ENCODE measurements at regions not wholly inside any gene's neighbourhood (a gene's known extent, or its start where the extent isn't known, plus 50 kb on each side); places are given as distances from the start of the nearest gene placed in this dataset.
"Not testable (repeated sequence)": the region's sequence is repeated elsewhere in the genome, so short reads cannot be mapped to it uniquely, and the experiment has no call there.

DNA sequence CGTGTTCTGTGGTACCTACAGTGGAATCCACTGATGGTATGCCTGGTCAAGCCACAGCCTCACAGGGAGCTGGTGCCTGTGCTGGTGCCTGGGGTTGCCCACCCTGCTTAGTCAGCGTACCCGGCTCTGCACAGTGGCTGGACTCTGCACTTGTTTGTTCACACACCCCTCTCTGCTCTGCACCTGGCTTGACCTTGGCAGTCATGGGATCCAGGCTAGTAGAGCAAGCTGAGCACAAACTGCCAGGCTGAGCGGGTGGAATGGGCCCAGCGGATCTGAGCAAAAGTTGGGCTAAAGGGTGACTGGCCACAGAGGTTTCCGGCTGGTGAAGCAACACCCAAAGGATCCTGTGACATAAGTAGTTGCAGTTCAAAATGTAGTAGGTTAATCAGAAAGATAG, 163.5 kb downstream of the CDH19 start:
- CTCF ChIA-PET = no interaction called here
- POLR2A ChIA-PET = no interaction called here

DNA sequence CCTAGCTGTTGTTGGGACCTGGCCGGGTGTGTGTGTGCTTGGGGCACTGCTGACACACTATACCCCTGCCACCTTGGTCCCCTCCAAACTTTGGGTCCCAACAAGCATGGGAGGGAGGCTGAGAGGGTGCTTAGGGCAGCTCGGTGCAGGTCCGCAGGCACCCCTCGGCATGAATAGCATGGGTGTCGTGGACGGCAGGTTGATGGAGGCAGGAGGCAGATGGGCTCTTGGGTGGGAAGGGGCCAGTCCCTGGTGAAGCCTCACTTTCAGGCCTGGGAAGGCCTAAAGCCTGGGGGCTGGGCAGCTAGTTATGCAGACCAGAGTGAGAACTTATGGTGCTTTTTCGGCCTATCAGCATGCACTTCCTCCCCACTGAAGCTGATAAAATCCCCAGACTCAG, 164.2 kb downstream of the CDH19 start:
- ChIA-PET CTCF (no interaction called here), POLR2A (no interaction called here)

DNA sequence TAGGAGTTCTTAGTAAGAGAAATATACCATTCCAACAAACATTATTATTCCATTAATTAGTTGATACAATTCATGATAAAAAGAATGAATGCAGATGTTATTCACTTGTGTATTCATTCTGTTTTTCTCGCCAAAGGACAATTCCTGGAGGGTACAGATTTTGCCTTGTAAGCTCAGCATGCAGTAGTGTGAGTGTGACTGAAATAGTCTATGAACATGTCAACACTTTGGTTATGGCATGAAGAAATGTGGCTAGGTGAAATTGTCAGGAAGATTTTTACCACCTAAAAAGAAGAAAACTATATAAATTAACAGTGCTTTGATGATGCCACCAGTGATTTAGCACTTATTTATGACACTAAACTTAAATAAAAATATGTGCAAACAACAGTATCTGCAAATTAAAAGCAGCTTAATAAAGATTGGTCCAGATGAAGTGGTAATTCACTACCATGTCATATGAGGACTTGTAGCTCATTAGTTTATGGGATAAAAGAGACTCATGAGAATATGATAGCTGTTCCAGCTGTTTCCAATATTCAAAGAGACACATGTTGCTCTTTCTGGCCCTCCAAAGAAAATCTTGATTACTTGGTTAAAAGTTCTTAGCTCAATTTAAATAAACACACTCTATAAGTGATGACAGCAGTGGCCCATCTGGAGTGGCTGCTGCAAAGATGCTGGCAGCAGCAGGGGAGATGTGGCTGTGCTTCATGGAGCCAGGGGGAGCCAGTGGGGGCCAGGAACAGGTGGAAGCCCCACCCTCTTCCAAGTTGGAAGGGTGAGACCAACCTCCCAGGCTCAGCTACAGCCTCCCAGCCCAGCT, 165.0 kb downstream of the CDH19 start:
- POLR2A ChIA-PET = no interaction called here
- CTCF ChIA-PET = no interaction called here

DNA sequence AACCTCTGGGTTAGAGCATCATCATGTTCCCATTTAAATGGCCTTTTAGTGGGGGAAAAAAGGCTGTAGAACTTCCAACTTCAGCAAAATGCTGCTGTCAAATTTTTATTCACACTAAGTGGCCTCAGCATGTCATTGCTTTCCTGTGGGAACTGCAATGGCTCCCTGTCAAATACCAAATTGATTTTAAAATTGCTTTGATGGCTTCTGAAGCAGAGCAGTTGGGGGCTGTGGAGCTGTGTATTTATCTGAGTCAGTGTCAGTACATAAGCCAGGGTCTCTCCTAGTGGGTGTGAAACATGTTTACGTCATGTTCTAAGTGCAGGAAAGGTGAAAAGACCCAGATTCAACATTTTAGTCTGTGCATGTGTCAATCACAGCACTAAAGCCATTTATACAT, 171.3 kb downstream of the CDH19 start:
- POLR2A ChIA-PET = no interaction called here
- CTCF ChIA-PET = no interaction called here

DNA sequence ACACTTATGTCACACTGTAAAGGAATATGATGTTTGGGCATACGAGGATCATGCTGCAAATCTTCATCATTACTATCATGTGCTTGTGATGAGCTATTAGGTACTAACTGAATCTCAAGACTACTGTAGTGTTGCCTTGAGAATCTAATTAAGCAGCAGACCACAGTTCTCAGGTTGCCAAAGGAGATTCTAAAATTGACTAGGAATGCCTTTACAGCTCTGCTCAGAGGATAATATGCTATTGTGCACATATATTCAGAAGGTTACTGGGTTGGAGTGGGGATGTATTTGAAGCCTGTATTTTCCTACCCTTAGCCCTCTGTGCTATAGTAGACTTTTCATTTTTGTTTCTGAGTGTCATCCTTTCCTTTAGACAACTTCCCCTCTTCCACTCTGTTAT, 175.1 kb downstream of the CDH19 start:
- POLR2A ChIA-PET = no interaction called here
- CTCF ChIA-PET = no interaction called here

DNA sequence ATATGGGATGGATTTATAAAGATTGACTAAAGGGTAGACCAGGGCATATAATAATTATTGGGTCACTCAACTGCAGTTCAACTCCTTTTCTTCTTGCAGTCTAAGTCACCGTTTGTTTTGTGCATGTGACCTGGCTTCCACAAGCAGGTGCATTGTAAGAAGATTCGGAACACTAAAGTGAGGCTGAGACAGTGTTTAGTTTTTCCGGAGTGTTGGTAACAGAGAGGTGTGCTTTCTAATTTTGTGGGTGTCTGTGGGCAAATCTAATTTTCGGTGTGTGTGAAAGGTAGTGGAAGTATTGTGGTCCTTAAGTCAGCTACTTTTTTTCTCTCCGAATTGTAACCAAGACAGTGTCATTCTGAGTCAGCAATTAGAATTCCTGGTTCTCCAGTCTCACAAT, 184.5 kb downstream of the CDH19 start:
- ChIA-PET CTCF (no interaction called here), POLR2A (no interaction called here)

DNA sequence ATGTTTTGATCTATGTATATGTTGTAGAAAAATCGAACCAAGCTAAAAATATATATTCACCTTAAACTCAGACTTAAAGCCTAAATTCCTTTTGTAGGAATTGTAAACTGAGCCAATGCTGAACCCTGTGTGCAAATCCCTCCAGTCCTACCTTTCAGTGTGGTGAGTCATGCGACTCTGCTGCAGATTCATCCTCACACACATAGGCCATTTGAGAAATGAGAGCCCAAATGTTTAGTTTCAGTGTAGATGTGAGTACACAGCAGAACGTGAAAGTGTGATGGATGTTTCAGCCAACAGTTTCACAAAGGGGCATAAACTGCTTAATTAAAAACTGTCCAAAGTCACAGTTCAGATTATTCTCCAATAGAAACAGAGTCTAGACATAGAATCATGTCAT, 193.2 kb downstream of the CDH19 start:
- ChIA-PET CTCF (no interaction called here), POLR2A (no interaction called here)

DNA sequence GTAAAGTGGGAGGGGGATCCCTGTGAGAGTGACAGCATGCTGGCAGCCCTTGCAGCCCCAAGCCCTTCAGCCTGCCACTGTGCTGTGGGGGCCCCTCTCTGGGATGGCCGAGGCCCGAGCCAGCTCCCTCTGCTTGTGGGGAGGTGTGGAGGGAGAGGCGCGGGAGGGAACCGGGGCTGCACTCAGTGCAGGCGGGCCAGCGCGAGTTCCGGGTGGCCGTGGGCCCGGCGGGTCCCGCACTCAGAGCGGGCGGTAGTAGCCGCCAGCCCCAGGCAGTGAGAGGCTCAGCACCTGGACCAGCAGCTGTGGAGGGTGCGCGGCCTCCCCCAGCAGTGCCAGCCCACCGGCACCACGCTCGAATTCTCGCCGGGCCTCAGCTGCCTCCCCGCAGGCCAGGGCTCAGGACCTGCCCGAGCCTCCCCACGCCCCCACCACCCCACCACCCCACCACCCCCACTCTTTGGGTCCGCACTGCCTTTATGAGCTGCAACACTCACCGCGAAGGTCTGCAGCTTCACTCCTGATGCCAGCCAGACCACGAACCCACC, 208.1 kb downstream of the CDH19 start:
- ChIA-PET CTCF (no interaction called here), POLR2A (no interaction called here)

DNA sequence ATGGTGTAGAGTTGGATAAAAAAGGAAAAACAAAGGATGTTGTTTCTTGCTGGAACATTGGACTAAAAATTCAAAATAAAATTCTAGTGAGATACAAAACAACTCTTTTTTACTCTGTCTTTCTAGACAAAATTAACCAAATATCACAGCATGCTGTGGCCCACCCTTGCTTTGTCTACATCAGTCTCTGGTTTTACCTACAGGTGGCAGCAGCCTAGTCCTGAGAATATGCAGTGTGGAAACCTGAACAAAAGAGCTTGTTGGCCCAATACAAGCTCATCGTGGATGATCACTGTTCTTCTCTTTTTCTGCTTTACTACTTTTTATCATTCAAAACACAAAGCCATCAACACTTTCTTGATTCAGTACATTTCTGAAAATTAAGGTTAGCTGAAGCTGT, 210.4 kb downstream of the CDH19 start:
- CTCF ChIA-PET = no interaction called here
- POLR2A ChIA-PET = no interaction called here

DNA sequence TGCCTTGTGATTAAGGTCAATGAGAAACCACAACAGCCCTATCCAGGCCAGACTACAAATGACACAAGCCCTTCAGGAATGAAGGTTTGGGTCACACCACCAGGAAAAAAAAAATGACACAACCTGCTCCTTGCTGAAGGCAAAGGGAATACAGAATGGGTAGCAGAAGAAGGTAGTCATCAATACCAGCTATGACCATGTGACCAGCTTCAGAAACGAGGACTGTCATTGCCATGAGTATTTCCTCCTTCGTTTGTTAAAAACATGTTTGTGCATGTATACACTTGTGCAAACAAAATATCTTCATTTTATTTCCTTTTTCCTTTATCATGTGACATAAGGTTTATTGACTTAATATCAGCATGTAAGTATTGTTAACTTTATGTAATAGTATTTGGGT, 226.6 kb downstream of the CDH19 start:
- POLR2A ChIA-PET = no interaction called here

DNA sequence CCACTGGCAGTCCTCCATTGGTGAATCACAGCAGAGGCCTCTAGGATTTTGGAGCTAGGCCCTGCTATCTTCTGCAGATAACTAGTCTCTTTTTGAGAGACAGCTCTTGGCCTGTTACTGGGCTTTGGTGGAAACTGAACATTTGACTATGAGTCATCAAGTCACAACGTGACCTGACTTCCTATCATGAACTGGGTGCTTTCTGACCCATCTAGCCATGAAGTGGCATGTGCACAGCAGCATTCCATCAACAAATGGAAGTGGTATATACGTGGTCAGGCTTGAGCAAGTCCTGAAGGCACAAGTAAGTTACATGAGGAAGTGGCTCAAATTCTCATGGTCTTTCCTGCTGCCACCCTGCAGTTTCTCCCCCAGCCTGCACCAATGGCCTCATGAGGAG, 228.5 kb downstream of the CDH19 start:
- POLR2A ChIA-PET, CTCF ChIA-PET: not testable (repeated sequence)

More for the DNA sequence above, 226.6 kb downstream of the CDH19 start:
- CTCF ChIA-PET = no interaction called here

DNA sequence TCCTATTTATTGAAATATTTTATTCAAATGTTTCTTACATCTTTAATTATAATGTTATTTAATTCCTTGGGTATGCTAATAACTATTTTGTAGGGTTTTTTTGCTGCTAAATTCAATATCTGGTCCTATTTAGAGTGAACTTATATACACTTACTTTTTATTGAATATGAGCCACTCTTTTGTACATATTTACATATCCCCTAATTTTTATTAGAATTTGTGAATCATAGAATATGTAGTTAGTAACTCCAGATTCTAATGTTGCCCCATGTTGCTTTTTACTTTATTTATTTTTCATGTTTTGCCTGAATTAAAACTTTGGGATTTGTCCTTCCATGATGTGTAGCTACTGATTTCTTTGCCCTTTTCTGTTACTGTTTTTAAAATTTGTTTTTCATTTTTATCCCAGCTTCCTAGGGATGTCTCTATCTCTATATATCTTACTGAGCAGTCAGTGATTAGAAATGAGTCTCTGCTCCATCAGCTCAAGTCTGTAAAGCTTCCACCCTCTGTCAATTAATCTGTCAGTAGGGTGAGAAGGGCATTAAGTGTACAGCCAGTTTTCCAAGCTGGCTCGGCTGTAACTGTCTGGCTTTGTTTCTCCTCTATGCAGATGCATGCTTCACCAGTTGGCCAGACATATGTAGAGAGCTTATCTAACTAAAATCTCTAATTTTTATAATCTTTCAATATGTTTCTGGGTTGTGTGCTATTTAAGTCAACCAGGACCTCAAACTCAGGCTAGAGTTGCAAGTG, 256.9 kb downstream of the CDH19 start:
- ChIA-PET CTCF (no interaction called here), POLR2A (no interaction called here)

DNA sequence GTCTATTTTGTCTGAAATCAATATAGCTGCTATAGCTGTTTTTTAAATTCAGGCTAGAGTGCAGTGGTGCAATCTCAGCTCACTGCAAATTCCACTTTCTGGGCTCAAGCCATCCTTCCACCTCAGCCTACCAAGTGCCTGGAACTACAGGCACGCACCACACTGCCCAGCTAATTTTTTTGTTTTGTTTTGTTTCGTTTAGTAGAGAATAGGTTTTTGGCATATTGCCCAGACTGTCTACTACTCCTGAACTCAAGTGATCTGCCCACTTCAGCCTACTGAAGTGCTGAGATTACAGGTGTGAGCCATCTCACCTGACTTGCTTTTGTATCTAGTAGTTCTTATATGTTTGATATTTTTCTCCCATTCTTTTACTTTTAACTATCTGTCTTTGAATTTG, 259.7 kb downstream of the CDH19 start:
- ChIA-PET POLR2A (no interaction called here), CTCF (no interaction called here)

DNA sequence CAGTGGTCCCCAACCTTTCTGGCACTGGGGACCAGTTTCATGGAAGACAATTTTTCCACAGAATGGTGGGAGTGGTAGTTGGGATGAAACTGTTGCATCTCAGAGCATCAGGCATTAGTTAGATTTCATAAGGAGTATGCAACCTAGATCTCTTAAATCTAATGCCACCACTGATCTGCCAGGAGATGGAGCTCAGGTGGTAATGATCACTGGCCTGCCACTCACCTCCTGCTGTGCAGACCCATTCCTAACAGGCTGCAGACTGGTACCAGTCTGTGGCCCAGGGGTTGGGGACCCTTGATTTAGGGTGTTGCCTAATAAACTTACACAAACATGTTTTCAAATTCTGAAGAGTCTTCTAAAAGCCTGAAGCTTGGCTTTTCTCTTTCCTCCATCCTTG, 261.3 kb downstream of the CDH19 start:
- CTCF ChIA-PET = no interaction called here
- POLR2A ChIA-PET = no interaction called here

DNA sequence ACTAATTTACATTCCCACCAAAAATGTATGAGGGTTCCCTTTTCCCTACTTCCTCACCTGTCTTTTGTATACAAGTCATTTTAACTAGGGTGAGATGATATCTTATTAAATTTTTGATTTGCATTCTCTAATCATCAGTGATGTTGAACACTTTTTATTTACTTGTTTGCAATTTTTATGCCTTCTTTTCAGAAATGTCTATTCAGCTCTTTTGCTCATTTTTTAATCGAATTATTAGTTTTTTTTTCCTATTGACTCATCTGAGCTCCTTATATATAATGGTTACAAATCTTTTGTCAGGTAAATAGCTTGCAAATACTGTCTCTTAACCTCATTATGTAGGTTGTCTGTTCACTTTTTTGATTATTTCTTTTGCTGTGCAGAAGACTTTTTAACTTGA, 269.4 kb downstream of the CDH19 start:
- POLR2A ChIA-PET = no interaction called here
- CTCF ChIA-PET = no interaction called here

DNA sequence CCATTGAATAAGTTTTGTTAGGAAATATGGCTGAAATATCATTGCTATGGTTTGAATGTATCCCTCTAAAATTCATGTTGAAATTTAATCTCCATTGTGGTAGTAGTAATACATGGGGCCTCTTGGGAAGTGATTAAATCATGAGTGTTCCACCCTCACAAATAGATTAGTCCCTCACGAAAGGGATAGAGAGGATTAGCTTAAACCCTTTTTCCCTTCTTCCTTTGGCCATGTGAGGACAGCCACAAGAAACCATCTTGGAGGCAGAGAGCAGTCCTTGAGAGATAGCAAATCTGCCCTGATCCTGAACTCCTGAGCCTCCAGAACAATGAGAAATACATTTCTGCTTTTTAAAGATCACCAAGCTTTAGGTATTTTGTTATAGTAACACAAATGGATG, 274.2 kb downstream of the CDH19 start:
- CTCF ChIA-PET = no interaction called here
- POLR2A ChIA-PET = no interaction called here

DNA sequence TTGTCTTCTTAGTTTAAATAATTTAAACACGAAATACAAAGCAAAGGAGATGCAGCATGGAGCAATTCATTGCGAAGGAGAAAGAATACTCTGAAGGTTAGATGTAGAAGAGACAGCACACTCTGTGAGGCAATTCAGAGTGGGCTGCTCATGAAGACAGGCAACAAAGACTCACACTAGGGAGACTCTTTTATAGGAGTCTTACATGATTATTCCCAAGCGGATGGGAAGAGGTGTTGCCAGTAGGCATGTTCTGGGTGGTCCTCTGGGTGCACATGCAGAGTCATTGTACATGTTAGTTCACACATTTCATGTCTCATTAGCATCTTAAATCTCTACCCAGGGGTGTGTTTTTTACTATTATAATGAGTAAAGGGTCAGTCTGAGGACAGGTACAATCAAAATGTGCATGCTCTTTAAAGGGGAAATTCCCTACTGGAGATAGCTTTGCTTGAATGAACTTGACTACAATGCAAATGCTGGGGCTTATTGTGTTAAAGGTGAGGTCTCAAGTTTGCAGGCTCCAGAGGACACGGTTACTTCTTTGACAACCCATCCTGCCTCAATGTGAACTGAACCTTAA, 275.5 kb downstream of the CDH19 start:
- CTCF ChIA-PET = no interaction called here
- POLR2A ChIA-PET = no interaction called here

DNA sequence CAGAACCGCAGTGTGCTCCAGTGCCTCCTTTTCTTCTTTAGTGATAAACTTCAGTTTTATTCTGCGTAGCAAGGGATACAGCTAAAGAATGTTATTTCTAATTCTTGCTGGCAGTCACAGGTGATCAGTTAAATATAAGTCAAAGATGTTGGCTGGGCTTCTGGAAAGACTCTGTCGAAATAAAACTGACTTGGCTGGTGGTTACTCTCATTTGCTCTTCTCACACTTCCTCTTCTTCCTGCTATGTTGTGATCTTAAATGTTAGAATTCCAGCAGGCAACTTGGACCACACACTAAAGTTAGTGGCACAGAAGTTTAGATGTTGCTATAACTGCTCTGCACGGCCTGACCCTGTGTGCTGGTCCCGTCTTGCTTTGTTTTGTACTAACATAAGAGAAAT, 278.6 kb downstream of the CDH19 start:
- ChIA-PET CTCF (no interaction called here), POLR2A (no interaction called here)

DNA sequence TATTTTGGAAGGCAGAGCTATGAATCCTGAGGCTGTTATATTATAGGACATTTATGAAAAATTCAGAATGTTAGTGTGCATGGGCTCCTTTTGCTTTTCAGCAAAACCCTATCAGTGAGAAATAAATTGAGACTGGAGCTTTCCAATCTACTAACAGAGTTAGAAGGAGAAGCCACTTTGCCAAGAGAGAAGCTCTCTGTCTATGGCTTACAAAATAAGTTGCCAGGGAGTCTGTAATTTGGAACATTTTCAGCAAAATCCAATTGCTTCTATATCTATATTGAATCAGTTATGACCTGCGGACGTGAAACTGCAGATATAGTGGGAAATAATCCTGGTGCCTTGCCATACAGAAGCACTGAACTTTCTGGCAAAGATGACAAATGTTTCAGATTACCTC, 279.3 kb downstream of the CDH19 start:
- ChIA-PET CTCF (no interaction called here), POLR2A (no interaction called here)

DNA sequence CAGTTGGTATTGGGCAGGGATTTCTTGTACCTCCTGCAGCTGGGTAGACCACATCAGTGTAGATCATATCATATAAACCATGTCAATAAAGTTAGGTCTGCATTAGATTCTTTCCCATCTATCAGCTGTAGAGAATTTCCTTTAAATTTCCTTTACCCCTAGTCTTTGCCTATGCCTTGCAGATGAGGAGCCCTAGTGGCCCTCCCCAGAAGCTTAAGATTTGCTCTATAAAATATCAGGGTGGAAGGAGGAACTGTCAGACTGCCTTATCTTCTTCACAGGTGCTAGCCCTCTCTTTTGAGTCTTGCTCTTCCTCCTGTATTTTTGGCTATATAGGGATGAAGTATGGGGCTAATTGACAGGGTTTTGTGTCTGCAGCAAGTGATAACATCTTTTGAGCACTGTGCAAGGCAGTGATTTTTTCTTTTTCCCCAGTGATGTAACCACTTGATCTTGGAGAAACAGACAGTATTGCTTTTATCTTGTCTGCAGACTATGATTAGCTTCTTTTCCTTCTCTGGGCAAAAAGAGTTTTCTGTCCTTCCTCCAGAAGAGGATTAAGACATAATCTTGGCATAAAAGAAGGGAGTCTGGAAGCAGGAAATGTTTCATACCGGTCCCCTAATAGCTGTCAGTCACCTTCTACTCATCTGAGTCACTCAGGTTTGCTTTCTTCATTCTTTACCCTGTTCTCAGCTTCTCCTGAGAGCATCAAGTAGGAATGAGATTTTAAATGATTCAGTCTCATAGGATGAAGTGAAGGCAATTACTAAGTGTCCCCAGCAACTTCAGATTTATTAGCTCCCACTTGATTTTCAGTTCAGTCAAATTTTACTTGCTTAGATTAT, 286.4 kb downstream of the CDH19 start:
- POLR2A ChIA-PET = no interaction called here
- CTCF ChIA-PET = no interaction called here

DNA sequence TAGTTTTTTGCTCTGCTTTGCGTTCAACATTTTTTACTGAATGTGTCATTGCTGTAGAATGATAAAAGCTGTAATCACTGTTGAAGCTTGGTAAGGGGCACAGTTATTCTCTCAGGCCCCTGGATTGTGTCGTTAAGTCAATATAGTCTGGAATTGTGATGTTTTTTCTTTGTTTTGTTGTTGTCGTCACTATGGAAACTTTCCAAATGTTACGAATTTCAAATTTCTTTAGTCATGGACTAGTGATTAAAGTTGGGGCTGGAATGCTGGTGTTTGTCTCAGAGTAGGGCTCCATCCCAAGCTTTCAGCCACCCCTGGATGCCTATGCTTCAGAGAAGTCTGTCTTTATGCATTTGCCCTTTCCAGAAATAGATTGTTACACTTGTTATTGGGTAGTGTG, 287.2 kb downstream of the CDH19 start:
- CTCF ChIA-PET = no interaction called here
- POLR2A ChIA-PET = no interaction called here

Measured in activated CD8-positive, alpha-beta memory T cell treated with anti-CD3 and anti-CD28 coated beads for 36 hours (primary cell).